ENCODE measurements at regions not wholly inside any gene's neighbourhood (a gene's known extent, or its start where the extent isn't known, plus 50 kb on each side); places are given as distances from the start of the nearest gene placed in this dataset.

DNA sequence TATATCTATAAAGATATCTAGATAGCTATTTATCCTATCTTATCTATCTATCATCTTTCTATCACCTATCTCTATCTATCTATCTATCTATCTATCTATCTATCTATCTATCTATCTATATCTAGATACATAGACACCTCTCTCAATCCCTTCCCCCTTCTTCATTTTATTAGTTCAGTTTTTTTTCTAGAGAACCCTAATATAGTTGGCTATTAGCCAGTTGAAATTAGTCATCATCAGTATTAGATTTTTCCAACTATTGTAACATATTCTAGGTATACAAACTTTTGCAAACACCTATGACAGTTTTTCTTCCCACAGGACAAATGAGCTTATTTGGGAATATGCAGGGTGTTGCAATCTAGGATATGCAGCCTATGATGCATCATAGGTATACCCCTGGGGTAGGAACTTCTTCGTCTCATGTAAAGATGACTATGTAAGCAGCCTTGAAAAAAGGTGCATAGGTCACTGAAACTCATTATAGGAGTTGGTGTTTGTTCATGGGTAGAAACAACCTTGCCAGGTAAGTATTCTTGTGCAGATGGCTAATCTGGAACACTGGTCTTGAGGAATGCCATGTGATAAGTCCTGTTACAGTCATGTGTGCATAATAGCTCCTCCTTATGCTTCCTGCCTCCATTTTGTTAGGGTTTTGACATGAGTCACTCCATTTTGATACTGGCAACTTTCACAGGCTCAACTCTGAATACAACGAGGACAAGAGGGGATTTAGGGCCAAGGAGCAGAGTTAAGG lies 160.7 kb upstream of the ZSWIM2 start:
- no peak for DNase-seq
- H3K36me3 ChIP-seq: no peaks in the 10 kb centered on the region
- ATAC-seq: no peak
- no peak overlapping the region for H3K27ac ChIP-seq
- H3K4me3 ChIP-seq: no peak overlapping the region
- no peaks in the 10 kb centered on the region for H3K4me1 ChIP-seq
- TF ChIP-seq, protein P1, sequence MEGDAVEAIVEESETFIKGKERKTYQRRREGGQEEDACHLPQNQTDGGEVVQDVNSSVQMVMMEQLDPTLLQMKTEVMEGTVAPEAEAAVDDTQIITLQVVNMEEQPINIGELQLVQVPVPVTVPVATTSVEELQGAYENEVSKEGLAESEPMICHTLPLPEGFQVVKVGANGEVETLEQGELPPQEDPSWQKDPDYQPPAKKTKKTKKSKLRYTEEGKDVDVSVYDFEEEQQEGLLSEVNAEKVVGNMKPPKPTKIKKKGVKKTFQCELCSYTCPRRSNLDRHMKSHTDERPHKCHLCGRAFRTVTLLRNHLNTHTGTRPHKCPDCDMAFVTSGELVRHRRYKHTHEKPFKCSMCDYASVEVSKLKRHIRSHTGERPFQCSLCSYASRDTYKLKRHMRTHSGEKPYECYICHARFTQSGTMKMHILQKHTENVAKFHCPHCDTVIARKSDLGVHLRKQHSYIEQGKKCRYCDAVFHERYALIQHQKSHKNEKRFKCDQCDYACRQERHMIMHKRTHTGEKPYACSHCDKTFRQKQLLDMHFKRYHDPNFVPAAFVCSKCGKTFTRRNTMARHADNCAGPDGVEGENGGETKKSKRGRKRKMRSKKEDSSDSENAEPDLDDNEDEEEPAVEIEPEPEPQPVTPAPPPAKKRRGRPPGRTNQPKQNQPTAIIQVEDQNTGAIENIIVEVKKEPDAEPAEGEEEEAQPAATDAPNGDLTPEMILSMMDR (IDR thresholded peaks at IDR 0.05): no peak
- H3K27me3 ChIP-seq: no peaks in the 10 kb centered on the region
- H3K9me3 ChIP-seq: no peaks in the 10 kb centered on the region
- intact Hi-C loops (cut with DNase I): no loop called here

DNA sequence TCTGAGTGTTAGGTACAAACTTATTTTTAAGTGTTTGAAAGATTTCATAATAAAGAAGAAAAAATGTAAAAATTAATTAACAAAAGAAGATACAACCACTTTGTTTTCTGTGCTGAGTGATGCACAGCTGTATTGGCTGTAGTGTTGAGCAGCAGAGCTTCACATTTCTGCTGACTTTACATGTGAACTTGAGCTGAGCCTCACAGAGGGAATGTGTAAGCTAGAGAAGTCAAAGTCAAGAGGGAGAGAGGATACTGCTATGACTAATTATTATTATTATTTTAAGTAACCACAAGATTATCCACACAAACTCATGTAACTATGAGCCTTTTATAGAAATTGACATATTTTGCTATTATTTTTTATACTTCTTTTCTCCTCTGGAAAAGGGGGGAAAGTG lies 159.1 kb upstream of the ZSWIM2 start:
- Histone ChIP-seq H3K9me3 (no peaks in the 10 kb centered on the region), H3K27me3 (no peaks in the 10 kb centered on the region), H3K4me1 (no peaks in the 10 kb centered on the region), H3K4me3 (no peak overlapping the region), H3K36me3 (no peaks in the 10 kb centered on the region), H3K27ac (no peak overlapping the region)
- DNase-seq: no peak
- intact Hi-C loops (cut with DNase I): no loop called here
- TF ChIP-seq, protein P1 (IDR thresholded peaks at IDR 0.05): no peak
- ATAC-seq: no peak

DNA sequence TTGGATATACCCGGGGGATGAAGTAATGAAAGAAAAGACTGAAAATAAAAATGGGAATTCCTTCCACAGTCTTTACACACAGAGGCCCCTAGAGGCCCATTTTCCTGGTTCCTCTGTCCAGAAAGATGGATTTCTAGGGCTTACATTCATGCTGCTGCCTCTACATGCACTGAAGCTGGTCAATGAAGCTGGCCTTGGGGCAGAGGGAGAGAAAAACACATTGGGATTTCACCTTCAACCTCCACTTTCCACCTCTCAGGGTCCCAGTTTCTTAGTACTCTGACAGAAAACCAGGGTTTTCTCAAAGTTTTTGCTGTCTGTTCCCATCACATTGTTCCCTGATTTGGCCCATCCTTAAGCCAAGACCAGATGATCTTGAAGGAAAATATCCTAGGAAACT lies 154.6 kb upstream of the ZSWIM2 start:
- ATAC-seq: no peak

DNA sequence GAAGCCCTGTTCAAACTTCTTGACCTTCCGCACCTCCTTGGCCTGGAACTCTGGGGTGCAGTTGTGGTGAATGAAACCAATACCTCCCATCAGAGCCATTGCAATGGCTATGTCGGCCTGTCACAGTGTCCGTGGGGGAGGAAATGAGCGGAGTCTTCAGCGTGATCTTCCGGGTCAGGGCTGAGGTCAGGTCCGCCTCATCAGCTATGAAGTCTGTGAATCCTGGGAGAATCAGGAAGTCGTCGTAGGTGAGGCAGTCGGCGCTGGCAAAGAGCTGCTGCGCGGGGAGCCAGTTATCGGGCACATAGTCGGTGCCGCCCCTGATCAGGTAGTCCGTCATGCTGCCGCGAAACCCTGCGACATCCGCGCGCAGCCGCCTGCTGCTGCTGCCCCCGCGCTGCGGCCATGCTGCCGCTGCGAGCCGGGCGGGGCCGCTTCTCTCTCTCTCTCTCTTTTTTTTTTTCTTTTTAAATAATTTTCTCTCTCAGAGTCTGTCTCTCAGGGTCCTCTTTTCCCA lies 154.1 kb upstream of the ZSWIM2 start:
- no peak for ATAC-seq
- TF ChIP-seq, protein P1 (IDR thresholded peaks at IDR 0.05): no peak
- H3K27me3 ChIP-seq: no peaks in the 10 kb centered on the region
- H3K36me3 ChIP-seq: no peaks in the 10 kb centered on the region
- intact Hi-C loops (cut with DNase I): no loop called here
- no peak overlapping the region for H3K27ac ChIP-seq
- no peaks in the 10 kb centered on the region for H3K4me1 ChIP-seq
- no peaks in the 10 kb centered on the region for H3K9me3 ChIP-seq
- H3K4me3 ChIP-seq: no peak overlapping the region
- no peak for DNase-seq

More for the DNA sequence above, 154.6 kb upstream of the ZSWIM2 start:
- TF ChIP-seq, protein P1 (IDR thresholded peaks at IDR 0.05): no peak
- intact Hi-C loops (cut with DNase I): no loop called here
- Histone ChIP-seq H3K36me3 (no peaks in the 10 kb centered on the region), H3K27me3 (no peaks in the 10 kb centered on the region), H3K4me3 (no peak overlapping the region), H3K27ac (no peak overlapping the region), H3K9me3 (no peaks in the 10 kb centered on the region), H3K4me1 (no peaks in the 10 kb centered on the region)
- no peak for DNase-seq

DNA sequence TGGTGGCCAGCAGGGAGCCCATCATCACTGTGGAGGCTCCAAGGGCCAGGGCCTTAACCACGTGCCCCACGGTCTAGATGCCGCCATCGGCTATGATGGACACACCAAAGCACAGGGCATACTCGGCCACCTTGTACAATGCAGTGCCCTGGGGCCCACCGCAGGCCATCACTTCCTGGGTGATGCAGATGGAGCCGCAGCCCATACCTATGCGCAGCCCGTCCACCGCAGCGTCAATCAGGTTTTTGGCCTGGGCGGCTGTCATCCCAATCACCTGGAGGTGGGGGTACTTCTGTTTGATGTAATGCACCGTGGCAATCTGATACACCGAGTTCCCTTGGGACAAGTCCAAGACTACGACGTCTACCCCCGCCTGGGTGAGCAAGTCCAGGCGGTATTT lies 153.3 kb upstream of the ZSWIM2 start:
- ATAC-seq (peak; percentile 12), DNase-seq (no peak)
- Histone ChIP-seq H3K4me3 (no peak overlapping the region), H3K27ac (no peak overlapping the region), H3K36me3 (no peaks in the 10 kb centered on the region), H3K9me3 (no peaks in the 10 kb centered on the region), H3K27me3 (no peaks in the 10 kb centered on the region), H3K4me1 (no peaks in the 10 kb centered on the region)
- intact Hi-C loops (cut with DNase I): no loop called here
- TF ChIP-seq, protein P1 (IDR thresholded peaks at IDR 0.05): no peak
